ENCODE measurements at regions not wholly inside any gene's neighbourhood (a gene's known extent, or its start where the extent isn't known, plus 50 kb on each side); places are given as distances from the start of the nearest gene placed in this dataset.

- DNase-seq, result no peak
- no peaks in the 10 kb centered on the region for H3K4me1 ChIP-seq (replicated peaks in 1 of 2)
- no peak overlapping the region for H3K4me3 ChIP-seq
- no peaks in the 10 kb centered on the region for H3K36me3 ChIP-seq (replicated peaks in 1 of 2)
- H3K9me3 ChIP-seq (replicated peaks in 1 of 3), result no peaks in the 10 kb centered on the region
- H3K27me3 ChIP-seq, result no peaks in the 10 kb centered on the region
- intact Hi-C loops (cut with DNase I), result no loop called here
- WGBS, 4 donors, result 89 to 100% (median 92%) methylated on average over 1 of the region's 1 CpG
- TF ChIP-seq CTCF (IDR thresholded peaks at IDR 0.05), result no peak
- TF ChIP-seq POLR2A (IDR thresholded peaks at IDR 0.05), result no peak
- H3K27ac ChIP-seq, result no peak overlapping the region
These were observed 155.7 kb downstream of the AASDHPPT start for GRCh38 chr11:106233191-106233590.

- 71 to 87% (median 76%) methylated on average over 3 of the region's 3 CpGs for WGBS, 4 donors
- H3K4me1 ChIP-seq (replicated peaks in 1 of 2), result no peaks in the 10 kb centered on the region
- no peak for DNase-seq
- no peaks in the 10 kb centered on the region for H3K27me3 ChIP-seq
- H3K36me3 ChIP-seq (replicated peaks in 1 of 2), result no peaks in the 10 kb centered on the region
- TF ChIP-seq CTCF (IDR thresholded peaks at IDR 0.05), result no peak
- no peak for TF ChIP-seq POLR2A (IDR thresholded peaks at IDR 0.05)
- H3K4me3 ChIP-seq, result no peak overlapping the region
- H3K9me3 ChIP-seq (replicated peaks in 1 of 3), result no peaks in the 10 kb centered on the region
- intact Hi-C loops (cut with DNase I), result no loop called here
- H3K27ac ChIP-seq, result no peak overlapping the region
These were observed 157.3 kb downstream of the AASDHPPT start for GRCh38 chr11:106234794-106235193.

GRCh38 chr11:106236295-106236694, 158.8 kb downstream of the AASDHPPT start:
- TF ChIP-seq POLR2A (IDR thresholded peaks at IDR 0.05) (no peak), CTCF (IDR thresholded peaks at IDR 0.05) (no peak)

GRCh38 chr11:106238704-106239360, 161.4 kb downstream of the AASDHPPT start:
- WGBS, 4 donors, result 81 to 97% (median 88%) methylated on average over 1 of the region's 1 CpG
- H3K27ac ChIP-seq, result no peak overlapping the region
- TF ChIP-seq POLR2A (IDR thresholded peaks at IDR 0.05), result no peak
- TF ChIP-seq CTCF (IDR thresholded peaks at IDR 0.05), result no peak
- intact Hi-C loops (cut with DNase I), result no loop called here
- no peaks in the 10 kb centered on the region for H3K4me1 ChIP-seq (replicated peaks in 1 of 2)
- no peaks in the 10 kb centered on the region for H3K27me3 ChIP-seq
- no peak for DNase-seq
- no peak overlapping the region for H3K4me3 ChIP-seq
- H3K9me3 ChIP-seq (replicated peaks in 1 of 3), result no peaks in the 10 kb centered on the region
- no peaks in the 10 kb centered on the region for H3K36me3 ChIP-seq (replicated peaks in 1 of 2)

More at GRCh38 chr11:106236295-106236694, 158.8 kb downstream of the AASDHPPT start:
- Histone ChIP-seq H3K9me3 (replicated peaks in 1 of 3) (no peaks in the 10 kb centered on the region), H3K27ac (no peak overlapping the region), H3K4me3 (no peak overlapping the region), H3K27me3 (no peaks in the 10 kb centered on the region), H3K36me3 (replicated peaks in 1 of 2) (no peaks in the 10 kb centered on the region), H3K4me1 (replicated peaks in 1 of 2) (no peaks in the 10 kb centered on the region)
- WGBS, 4 donors, result 82 to 94% (median 89%) methylated on average over 2 of the region's 2 CpGs
- no peak for DNase-seq
- intact Hi-C loops (cut with DNase I), result no loop called here

All from adrenal gland (tissue), 9 donors.